HG03064 (cell line): ENCODE measurements at regions not wholly inside any gene's neighbourhood (a gene's known extent, or its start where the extent isn't known, plus 50 kb on each side); places are given as distances from the start of the nearest gene placed in this dataset.
"Not testable (repeated sequence)": the region's sequence is repeated elsewhere in the genome, so short reads cannot be mapped to it uniquely, and the experiment has no call there.

Source experiments
- ATAC-seq: cut with Tn5 transposase; IDR thresholded peaks from one replicate; pipeline ENCODE4 v1.9.1; 2021; ENCODE audit warnings: low read depth; ENCODE audit not compliant: unreplicated experiment

GRCh38 chr13:111007209-111007608 lies 92.3 kb upstream of the ANKRD10 start:
- ATAC-seq = no peak

DNA sequence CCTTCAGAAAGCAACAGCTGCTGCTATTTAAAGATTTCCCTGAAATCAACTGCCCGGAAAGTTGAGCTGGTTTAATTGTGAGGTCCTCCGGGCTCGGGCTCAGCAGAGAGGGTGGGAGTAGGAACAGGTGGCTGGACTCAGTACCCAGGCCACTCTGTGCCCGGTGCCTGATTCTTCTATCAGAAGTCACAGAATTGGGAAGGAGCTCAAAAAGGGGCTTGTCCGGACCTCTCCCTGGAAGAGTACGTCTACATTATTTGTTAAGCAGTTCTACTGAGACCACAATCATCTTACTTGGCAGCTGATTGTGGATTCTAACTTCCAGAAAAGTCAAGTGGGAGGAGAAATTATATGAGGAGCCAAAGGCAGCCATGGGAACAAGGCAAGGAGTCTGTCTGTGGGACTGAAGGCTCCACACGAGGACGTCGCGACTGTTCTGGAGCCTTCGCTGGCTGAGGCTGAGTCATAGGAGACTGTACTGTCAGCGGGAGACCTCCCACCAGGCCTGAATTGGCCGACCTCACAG lies 91.7 kb upstream of the ANKRD10 start:
- no peak for ATAC-seq

- ATAC-seq = no peak
Measured at GRCh38 chr13:111005808-111006505, 91.1 kb upstream of the ANKRD10 start.

DNA sequence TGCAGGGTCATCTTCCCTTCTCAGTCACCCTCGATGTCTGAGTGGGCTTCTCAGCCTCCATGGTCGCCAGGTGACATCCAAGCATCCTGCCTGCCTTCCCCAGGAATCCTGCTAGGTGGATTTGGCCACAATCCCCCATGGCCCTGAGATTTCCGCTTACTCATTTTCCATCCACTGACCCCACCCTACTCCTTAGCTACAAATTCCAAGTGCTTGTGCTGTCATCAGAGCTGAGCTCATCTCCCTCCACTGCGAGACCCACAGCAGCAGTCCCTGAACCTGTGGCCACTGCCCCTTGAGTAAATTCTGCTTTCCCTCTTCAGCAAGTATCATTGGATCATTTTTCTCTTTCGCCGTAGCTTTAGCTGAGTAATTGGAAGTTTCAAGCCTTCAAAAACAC lies 90.5 kb upstream of the ANKRD10 start:
- no peak for ATAC-seq

DNA sequence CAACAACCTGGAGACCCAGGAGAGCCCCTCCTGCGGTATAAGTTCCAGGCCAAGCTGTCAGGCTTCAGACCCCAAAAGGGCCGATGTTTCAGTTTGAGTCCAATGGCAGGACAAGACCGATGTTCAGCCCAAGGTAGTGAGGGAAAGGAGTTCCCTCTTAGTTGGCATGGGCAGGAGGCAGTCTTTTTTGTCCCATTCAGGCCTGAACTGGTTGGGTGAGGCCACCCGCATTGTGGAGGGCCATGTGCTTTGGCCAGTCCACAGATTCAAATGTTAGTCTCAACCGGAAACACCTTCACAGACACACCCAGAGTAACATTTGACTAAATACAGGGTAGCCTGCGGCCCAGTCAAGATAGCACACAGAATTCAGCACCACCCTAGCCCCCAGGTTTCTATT lies 89.6 kb upstream of the ANKRD10 start:
- no peak for ATAC-seq

DNA sequence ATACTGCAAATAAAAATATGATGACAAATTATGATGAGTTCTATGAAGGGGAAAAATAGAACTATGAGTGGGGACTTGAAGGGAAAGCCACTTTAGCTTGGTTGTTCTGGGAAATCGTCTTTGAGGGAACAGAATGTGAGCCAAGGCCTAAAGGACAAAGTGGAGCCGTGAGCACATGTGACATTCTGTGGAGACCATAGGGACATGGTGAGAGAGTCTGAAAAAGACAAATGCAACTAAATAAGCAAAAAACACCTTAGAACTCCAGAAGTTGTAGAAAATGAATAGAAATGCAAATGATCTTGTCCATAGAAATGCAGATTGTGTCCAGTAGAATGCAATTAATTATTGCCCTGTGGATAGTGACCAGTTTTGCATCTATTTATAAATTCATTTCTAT lies 86.8 kb upstream of the ANKRD10 start:
- no peak for ATAC-seq

GRCh38 chr13:110993788-110994187 lies 78.9 kb upstream of the ANKRD10 start:
- no peak for ATAC-seq

GRCh38 chr13:110991991-110992508 lies 77.2 kb upstream of the ANKRD10 start:
- ATAC-seq = no peak

DNA sequence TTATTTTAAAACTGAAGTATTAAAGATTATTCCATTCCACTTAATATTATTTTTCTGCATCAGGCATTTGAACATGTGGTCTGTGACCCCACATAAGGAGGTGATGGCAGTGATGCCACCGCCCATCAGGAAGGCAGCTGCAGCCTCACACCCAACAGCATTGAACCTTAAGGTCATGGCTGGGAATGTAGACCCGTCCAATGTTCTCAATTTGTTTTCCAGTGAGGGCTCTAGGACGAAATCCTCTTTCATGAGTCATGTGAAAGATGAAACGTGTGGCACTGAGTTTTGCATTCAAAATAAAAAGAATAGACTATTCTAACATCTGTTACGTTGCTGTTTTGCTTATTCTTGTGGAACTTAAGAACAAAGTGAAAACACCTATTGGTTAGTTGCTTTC lies 74.5 kb upstream of the ANKRD10 start:
- no peak for ATAC-seq

DNA sequence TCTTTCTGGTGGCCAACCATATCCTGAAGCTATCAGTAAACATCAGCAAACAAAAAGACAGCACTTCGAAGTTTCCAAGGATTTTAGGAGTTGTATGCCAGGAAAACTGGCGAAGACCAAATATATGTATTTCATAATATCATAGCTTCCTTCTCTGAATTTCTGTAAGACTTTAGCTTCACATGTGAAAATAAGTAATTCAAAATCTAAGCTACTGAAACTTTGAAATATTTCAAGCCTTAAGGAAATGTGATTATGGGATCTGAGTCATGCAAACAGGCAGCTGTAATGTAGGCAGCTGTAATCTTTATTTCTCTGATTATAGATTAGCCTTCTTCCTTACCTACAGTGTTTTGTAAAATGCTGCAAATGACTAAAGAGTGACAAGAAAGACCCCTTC lies 70.7 kb upstream of the ANKRD10 start:
- no peak for ATAC-seq

DNA sequence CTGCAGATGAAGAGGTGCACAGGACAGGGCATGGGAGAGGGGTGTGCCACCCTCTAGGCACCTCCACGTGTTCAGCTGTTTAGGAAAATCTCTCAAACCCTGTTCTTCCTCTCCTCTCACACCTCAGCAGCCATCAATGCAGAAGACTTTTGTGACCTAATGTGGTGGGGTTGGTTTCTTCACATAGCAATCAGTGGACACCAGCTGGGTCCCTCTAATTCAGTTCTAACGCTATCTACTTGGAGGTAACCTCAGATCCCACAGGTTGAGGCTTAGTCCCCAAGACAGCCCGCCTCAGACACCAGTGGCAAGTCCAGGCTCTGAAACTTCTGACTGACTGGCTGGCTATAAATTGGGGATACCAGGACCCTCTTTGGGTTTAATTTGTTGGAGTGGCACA lies 69.9 kb upstream of the ANKRD10 start:
- no peak for ATAC-seq

- no peak for ATAC-seq
Measured at GRCh38 chr13:110984381-110984780, 69.5 kb upstream of the ANKRD10 start.

- no peak for ATAC-seq
Measured at GRCh38 chr13:110983241-110983640, 68.4 kb upstream of the ANKRD10 start.

GRCh38 chr13:110981379-110981778 lies 66.5 kb upstream of the ANKRD10 start:
- no peak for ATAC-seq

GRCh38 chr13:110980921-110981320 lies 66.1 kb upstream of the ANKRD10 start:
- no peak for ATAC-seq

- not testable (repeated sequence) for ATAC-seq
Measured at GRCh38 chr13:110979149-110979548, 64.3 kb upstream of the ANKRD10 start.

GRCh38 chr13:110978390-110978789 lies 63.5 kb upstream of the ANKRD10 start:
- ATAC-seq = no peak

GRCh38 chr13:110976785-110977184 lies 61.9 kb upstream of the ANKRD10 start:
- no peak for ATAC-seq

DNA sequence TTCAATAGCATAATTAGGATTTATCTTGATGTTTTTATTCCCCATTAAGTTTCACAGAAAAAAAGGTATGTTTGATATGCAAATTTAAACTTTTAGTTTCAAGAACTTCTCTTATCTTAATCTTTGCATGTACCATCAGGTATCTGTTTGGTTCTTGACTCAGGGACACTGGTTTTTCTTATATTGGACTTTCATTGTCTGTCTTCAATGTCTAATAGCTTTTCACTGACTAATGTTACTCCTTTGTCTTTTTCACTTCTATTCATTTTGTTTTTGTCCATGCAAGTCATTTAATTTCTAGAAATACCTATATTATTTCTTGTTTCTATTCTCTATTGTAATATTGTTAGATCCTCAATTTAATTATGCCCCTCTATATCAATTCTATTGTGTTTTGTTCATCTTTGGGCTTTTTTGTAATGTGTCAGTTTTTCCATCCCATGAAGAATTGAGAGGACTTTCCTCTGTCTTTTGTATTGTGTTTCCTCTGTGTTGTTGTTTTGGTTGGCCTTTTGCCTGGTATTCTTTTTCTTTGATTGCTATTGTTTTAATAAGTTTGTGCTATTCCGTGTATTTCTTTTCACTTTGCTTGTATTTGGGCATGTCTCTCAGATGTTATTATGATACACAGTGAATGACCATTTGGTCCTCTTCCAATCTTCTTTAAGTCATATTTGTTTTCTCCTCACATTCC lies 58.3 kb upstream of the ANKRD10 start:
- no peak for ATAC-seq

GRCh38 chr13:110971486-110971885 lies 56.6 kb upstream of the ANKRD10 start:
- ATAC-seq = no peak

DNA sequence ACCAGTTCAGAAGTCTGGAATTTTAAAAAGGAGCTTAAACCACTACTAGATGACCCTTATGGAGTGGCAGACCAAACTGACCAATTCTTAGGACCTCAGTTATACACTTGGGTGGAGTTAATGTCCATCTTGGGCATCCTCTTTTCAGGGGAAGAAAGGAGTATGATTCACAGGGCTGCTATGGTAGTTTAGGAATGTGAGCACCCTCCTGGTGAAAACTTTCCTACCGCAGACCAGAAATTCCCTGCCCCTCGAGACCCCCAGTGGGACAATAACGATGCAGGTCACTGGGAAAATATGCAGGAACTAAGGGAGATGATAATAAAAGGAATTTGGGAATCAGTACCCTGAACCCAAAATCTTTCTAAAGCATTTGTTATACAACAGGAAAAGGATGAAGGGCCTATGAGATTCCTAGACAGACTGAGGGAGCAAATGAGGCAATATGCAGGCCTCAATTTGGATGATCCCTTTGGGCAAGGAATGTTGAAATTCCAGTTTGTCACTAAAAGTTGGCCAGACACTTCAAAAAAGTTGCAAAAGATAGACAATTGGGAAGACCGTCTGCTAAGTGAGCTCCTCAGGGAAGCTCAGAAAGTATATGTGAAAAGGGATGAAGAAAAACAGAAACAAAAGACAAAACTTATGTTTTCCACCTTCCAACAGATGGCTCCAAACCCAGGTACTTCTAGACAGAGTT lies 52.4 kb upstream of the ANKRD10 start:
- not testable (repeated sequence) for ATAC-seq
